ENCODE measurements at regions not wholly inside any gene's neighbourhood (a gene's known extent, or its start where the extent isn't known, plus 50 kb on each side); places are given as distances from the start of the nearest gene placed in this dataset.
A peak's percentile ranks its signal among the peaks of the same experiment; 100 is the strongest.

DNA sequence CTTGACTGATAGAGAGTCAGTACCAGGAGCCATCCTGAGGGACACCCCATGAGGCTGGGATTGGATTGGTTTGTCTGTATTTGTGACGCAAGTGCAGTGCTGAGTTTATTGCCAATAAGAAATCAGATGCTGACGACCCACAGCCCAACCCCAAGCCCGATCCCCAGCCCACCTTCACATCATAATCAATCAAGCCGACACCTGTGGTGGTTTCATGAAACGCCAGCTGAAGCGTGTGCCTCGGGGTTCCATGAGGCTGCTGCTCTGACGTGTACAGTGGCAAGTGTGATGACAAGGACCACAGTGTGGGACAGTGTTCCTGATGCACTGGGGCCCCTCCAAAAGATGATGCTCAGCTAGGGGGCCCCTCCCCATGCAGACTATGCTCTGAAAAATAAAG lies 62.1 kb upstream of the C14orf180 start:
- DNase-seq (ENCODE audit: insufficient read length) = no peak
- no peak for TF ChIP-seq POLR2A (IDR thresholded peaks at IDR 0.05; ENCODE audit: low read depth, low read length)
- FAIRE-seq = no peak

DNA sequence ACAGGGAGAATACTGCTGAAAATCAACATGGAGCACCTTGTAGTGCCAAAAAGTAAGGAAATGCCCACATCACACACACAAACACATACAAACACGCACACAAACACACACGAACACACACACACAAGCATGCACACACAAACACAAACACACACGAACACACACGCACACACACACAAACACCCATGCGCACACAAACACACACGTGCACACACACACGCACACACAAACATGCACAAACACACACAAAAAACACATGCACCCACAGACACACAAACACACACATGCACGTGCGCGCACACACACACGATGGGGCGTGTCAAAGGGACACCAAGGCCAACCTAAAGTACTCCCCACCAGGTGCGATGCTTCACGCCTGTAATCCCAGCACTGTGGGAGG lies 61.7 kb upstream of the C14orf180 start:
- TF ChIP-seq TAF1 (IDR thresholded peaks at IDR 0.05; ENCODE audit: borderline replicate concordance, low read depth, low read length) = no peak
- no peak for TF ChIP-seq POLR2A (IDR thresholded peaks at IDR 0.05; ENCODE audit: low read depth, low read length)
- no peak for TF ChIP-seq POLR2AphosphoS5 (IDR thresholded peaks at IDR 0.05; ENCODE audit: low read depth, low read length)
- DNase-seq (ENCODE audit: insufficient read length) (no peak), FAIRE-seq (no peak)

DNA sequence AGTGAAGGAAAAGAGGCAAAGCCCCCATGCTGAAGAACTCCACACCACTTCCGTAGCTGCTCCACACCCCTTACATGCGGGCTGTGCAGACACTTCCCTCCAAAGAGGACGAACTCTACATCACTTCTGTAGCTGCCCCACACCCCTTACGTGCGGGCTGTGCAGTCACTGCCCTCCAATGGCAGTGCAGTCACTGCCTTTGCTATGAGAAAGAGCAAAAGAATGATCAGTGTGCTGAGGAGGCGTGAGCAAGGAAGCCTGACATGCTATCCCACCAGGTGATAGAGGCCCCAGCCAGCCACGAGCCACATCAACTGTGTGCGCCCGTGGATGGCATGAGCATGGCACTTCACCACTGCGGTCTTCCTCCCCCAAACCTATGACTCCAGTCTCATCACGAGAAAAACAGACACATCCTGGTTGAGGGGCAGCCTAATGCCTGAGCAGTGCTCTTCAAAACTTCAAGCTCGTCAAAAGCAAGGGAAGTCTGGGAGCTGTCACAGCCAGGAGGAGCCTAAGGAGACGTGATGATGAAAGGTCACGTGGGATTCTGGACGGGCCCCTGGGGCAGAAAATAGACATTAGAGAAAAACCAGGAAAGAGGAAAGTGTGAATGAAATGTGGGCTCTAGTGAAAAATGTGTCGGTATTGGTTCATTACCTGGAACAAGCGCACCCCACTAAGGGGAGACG lies 60.8 kb upstream of the C14orf180 start:
- TF ChIP-seq POLR2AphosphoS5 (IDR thresholded peaks at IDR 0.05; ENCODE audit: low read depth, low read length) = no peak
- no peak for TF ChIP-seq TAF1 (IDR thresholded peaks at IDR 0.05; ENCODE audit: borderline replicate concordance, low read depth, low read length)
- TF ChIP-seq POLR2A (IDR thresholded peaks at IDR 0.05; ENCODE audit: low read depth, low read length) = no peak
- no peak for FAIRE-seq
- no peak for DNase-seq (ENCODE audit: insufficient read length)

GRCh38 chr14:104519721-104520120 lies 59.8 kb upstream of the C14orf180 start:
- TF ChIP-seq POLR2A (IDR thresholded peaks at IDR 0.05; ENCODE audit: low read depth, low read length) = no peak
- TF ChIP-seq TAF1 (IDR thresholded peaks at IDR 0.05; ENCODE audit: borderline replicate concordance, low read depth, low read length) = no peak
- DNase-seq (ENCODE audit: insufficient read length) (no peak), FAIRE-seq (no peak)

GRCh38 chr14:104520620-104521410 lies 58.7 kb upstream of the C14orf180 start:
- FAIRE-seq (no peak), DNase-seq (ENCODE audit: insufficient read length) (no peak)
- TF ChIP-seq POLR2AphosphoS5 (IDR thresholded peaks at IDR 0.05; ENCODE audit: low read depth, low read length) (no peak), TAF1 (IDR thresholded peaks at IDR 0.05; ENCODE audit: borderline replicate concordance, low read depth, low read length) (no peak), POLR2A (IDR thresholded peaks at IDR 0.05; ENCODE audit: low read depth, low read length) (no peak)

DNA sequence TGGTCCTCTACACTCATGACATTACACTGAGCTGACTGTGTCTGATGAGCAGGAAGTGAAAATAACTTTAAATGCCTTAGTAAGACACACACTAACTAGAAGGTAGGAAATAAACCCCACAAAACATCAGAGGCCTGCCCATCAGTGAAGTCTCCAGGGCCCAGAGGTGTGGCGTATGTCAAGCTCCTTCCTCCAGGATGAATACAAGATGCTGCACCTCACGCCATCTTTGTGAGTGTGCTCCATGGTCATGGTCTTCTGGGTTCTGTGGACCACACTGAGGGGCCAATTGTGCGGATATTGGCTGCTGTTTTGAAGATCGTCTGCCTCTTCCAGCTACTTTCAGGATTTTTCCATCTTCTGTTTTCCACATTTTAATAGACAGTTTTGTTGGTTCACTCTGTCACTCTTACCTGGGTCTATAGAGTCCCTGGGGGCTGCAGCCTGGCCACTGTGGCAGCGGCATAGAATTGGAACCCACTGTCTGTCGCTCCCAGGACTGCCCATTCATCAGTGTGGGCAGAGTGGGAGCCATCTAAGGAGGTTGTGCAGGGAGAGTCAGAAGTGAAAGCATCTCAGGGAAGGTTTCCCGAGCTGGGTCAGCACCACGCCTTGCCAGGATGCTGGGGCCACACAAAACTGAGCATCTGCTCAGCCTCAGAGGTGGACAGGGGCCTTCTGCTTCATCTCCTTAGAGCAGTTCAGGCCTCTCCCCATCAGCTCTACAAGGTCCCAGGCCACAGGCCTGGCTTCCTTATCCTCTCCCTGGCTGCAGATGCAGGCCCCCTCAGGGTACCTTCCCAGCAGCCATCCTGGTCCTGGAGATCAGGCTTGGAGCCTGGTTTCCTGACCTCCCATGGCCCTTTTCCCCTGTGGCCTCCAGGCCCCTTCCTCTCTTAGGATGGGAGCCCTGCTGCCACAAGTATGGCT lies 57.5 kb upstream of the C14orf180 start:
- FAIRE-seq = no peak
- TF ChIP-seq POLR2AphosphoS5 (IDR thresholded peaks at IDR 0.05; ENCODE audit: low read depth, low read length) (no peak), POLR2A (IDR thresholded peaks at IDR 0.05; ENCODE audit: low read depth, low read length) (no peak), TAF1 (IDR thresholded peaks at IDR 0.05; ENCODE audit: borderline replicate concordance, low read depth, low read length) (no peak)
- DNase-seq (ENCODE audit: insufficient read length) = no peak

GRCh38 chr14:104522926-104523545 lies 56.5 kb upstream of the C14orf180 start:
- FAIRE-seq (no peak), DNase-seq (ENCODE audit: insufficient read length) (no peak)
- TF ChIP-seq TAF1 (IDR thresholded peaks at IDR 0.05; ENCODE audit: borderline replicate concordance, low read depth, low read length) (no peak), POLR2A (IDR thresholded peaks at IDR 0.05; ENCODE audit: low read depth, low read length) (no peak), POLR2AphosphoS5 (IDR thresholded peaks at IDR 0.05; ENCODE audit: low read depth, low read length) (no peak)

DNA sequence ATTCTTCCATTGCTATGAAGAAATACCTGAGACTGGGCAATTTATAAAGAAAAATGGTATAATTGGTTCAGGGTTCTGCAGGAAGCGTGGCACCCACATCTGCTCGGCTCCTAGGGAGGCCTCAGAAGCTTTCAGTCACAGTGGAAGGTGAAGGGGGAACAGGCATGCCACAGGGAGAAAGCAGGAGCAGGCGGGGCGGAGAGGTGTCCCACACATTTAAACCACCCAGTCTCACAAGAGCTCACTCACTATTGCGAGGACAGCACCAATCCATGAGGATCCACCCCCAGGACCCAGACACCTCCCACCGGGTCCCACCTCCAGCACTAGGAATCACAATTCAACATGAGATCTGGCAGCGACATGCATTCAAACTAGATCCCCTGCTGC lies 56.0 kb upstream of the C14orf180 start:
- no peak for TF ChIP-seq TAF1 (IDR thresholded peaks at IDR 0.05; ENCODE audit: borderline replicate concordance, low read depth, low read length)
- TF ChIP-seq POLR2A (IDR thresholded peaks at IDR 0.05; ENCODE audit: low read depth, low read length) = no peak
- TF ChIP-seq POLR2AphosphoS5 (IDR thresholded peaks at IDR 0.05; ENCODE audit: low read depth, low read length) = no peak
- no peak for DNase-seq (ENCODE audit: insufficient read length)
- FAIRE-seq = no peak

GRCh38 chr14:104524726-104525125 lies 54.8 kb upstream of the C14orf180 start:
- no peak for FAIRE-seq
- DNase-seq (ENCODE audit: insufficient read length) = no peak
- TF ChIP-seq POLR2AphosphoS5 (IDR thresholded peaks at IDR 0.05; ENCODE audit: low read depth, low read length) (no peak), POLR2A (IDR thresholded peaks at IDR 0.05; ENCODE audit: low read depth, low read length) (no peak), TAF1 (IDR thresholded peaks at IDR 0.05; ENCODE audit: borderline replicate concordance, low read depth, low read length) (no peak)

- DNase-seq (ENCODE audit: insufficient read length) (no peak), FAIRE-seq (peak; percentile 61)
- TF ChIP-seq TAF1 (IDR thresholded peaks at IDR 0.05; ENCODE audit: borderline replicate concordance, low read depth, low read length) = no peak
- TF ChIP-seq POLR2AphosphoS5 (IDR thresholded peaks at IDR 0.05; ENCODE audit: low read depth, low read length) = no peak
- no peak for TF ChIP-seq POLR2A (IDR thresholded peaks at IDR 0.05; ENCODE audit: low read depth, low read length)
These were observed 52.6 kb upstream of the C14orf180 start for GRCh38 chr14:104526723-104527645.

All from GM12892 (cell line).